Activated naive CD4-positive, alpha-beta T cell treated with anti-CD3 and anti-CD28 coated beads, Interleukin-2, amount 10 ng/mL, durations not matched to agents 7 days and 5 days (primary cell): ENCODE measurements at regions not wholly inside any gene's neighbourhood (a gene's known extent, or its start where the extent isn't known, plus 50 kb on each side); places are given as distances from the start of the nearest gene placed in this dataset.

Experiments used
- CTCF ChIA-PET: fragments of 350-600 bp; sonication (Branson Sonifier 250); formaldehyde crosslinking; loops from one replicate; lab custom pipeline; 2021; ENCODE audit warnings: antibody characterized with exemption; lab: Charles Lee
- DNase-seq: peaks from one replicate; pipeline ENCODE4 v3.0.0-alpha.2; 2020
- H3K27ac Mint-ChIP-seq: one replicate; pipeline ENCODE4 v1.8.0; 2021; ENCODE audit warnings: mild to moderate bottlenecking, moderate library complexity, mixed read lengths
- H3K27me3 Mint-ChIP-seq: one replicate; pipeline ENCODE4 v1.8.0; 2021; ENCODE audit warnings: mild to moderate bottlenecking, mixed read lengths
- H3K36me3 Mint-ChIP-seq: one replicate; pipeline ENCODE4 v1.8.0; 2021; ENCODE audit warnings: mixed read lengths
- H3K4me1 Mint-ChIP-seq: one replicate; pipeline ENCODE4 v1.8.0; 2021; ENCODE audit warnings: mixed read lengths
- H3K4me3 Mint-ChIP-seq: one replicate; pipeline ENCODE4 v1.8.0; 2021; ENCODE audit warnings: mild to moderate bottlenecking, moderate library complexity, mixed read lengths
- H3K9me3 Mint-ChIP-seq: one replicate; pipeline ENCODE4 v1.8.0; 2021; ENCODE audit warnings: mixed read lengths

- H3K36me3 Mint-ChIP-seq = no peaks in the 10 kb centered on the region
- DNase-seq = no peak
- no peak overlapping the region for H3K27ac Mint-ChIP-seq
- no peaks in the 10 kb centered on the region for H3K9me3 Mint-ChIP-seq
- H3K4me3 Mint-ChIP-seq = no peak overlapping the region
- no peaks in the 10 kb centered on the region for H3K4me1 Mint-ChIP-seq
- CTCF ChIA-PET = no interaction called here
- no peaks in the 10 kb centered on the region for H3K27me3 Mint-ChIP-seq
Measured at GRCh38 chr2:71889759-71890684, 257.6 kb downstream of the CYP26B1 start.

GRCh38 chr2:71888751-71889445 is 258.8 kb downstream of the CYP26B1 start:
- no peaks in the 10 kb centered on the region for H3K27me3 Mint-ChIP-seq
- H3K36me3 Mint-ChIP-seq = no peaks in the 10 kb centered on the region
- no peak for DNase-seq
- no peak overlapping the region for H3K27ac Mint-ChIP-seq
- CTCF ChIA-PET = no interaction called here
- H3K4me3 Mint-ChIP-seq = no peak overlapping the region
- H3K9me3 Mint-ChIP-seq = no peaks in the 10 kb centered on the region
- no peaks in the 10 kb centered on the region for H3K4me1 Mint-ChIP-seq

- Mint-ChIP-seq H3K9me3 (no peaks in the 10 kb centered on the region), H3K36me3 (no peaks in the 10 kb centered on the region), H3K4me1 (no peaks in the 10 kb centered on the region), H3K27ac (no peak overlapping the region), H3K27me3 (peaks cover 7% of the 10 kb centered on the region), H3K4me3 (no peak overlapping the region)
- no peak for DNase-seq
- CTCF ChIA-PET = no interaction called here
Measured at GRCh38 chr2:71887196-71887595, 260.5 kb downstream of the CYP26B1 start.

GRCh38 chr2:71886241-71886640 is 261.4 kb downstream of the CYP26B1 start:
- no peak for DNase-seq
- no peaks in the 10 kb centered on the region for H3K36me3 Mint-ChIP-seq
- CTCF ChIA-PET = no interaction called here
- peaks cover 8% of the 10 kb centered on the region for H3K27me3 Mint-ChIP-seq
- no peaks in the 10 kb centered on the region for H3K4me1 Mint-ChIP-seq
- H3K4me3 Mint-ChIP-seq = no peak overlapping the region
- H3K9me3 Mint-ChIP-seq = no peaks in the 10 kb centered on the region
- no peak overlapping the region for H3K27ac Mint-ChIP-seq

GRCh38 chr2:71884303-71885042 is 263.2 kb downstream of the CYP26B1 start:
- CTCF ChIA-PET = no interaction called here
- Mint-ChIP-seq H3K4me1 (no peaks in the 10 kb centered on the region), H3K27ac (no peak overlapping the region), H3K36me3 (no peaks in the 10 kb centered on the region), H3K9me3 (no peaks in the 10 kb centered on the region), H3K27me3 (peaks cover 8% of the 10 kb centered on the region), H3K4me3 (no peak overlapping the region)
- no peak for DNase-seq

GRCh38 chr2:71882949-71883472 is 264.7 kb downstream of the CYP26B1 start:
- Mint-ChIP-seq H3K36me3 (no peaks in the 10 kb centered on the region), H3K27me3 (peaks cover 8% of the 10 kb centered on the region), H3K27ac (no peak overlapping the region), H3K4me1 (no peaks in the 10 kb centered on the region), H3K9me3 (no peaks in the 10 kb centered on the region), H3K4me3 (no peak overlapping the region)
- no peak for DNase-seq
- CTCF ChIA-PET = no interaction called here

- H3K36me3 Mint-ChIP-seq = no peaks in the 10 kb centered on the region
- H3K4me3 Mint-ChIP-seq = no peak overlapping the region
- no peaks in the 10 kb centered on the region for H3K4me1 Mint-ChIP-seq
- CTCF ChIA-PET = no interaction called here
- H3K9me3 Mint-ChIP-seq = no peaks in the 10 kb centered on the region
- no peak for DNase-seq
- H3K27ac Mint-ChIP-seq = no peak overlapping the region
- H3K27me3 Mint-ChIP-seq = peaks cover 8% of the 10 kb centered on the region
Measured at GRCh38 chr2:71882236-71882946, 265.3 kb downstream of the CYP26B1 start.

- no peaks in the 10 kb centered on the region for H3K36me3 Mint-ChIP-seq
- H3K27me3 Mint-ChIP-seq = peaks cover 8% of the 10 kb centered on the region
- CTCF ChIA-PET = no interaction called here
- no peak overlapping the region for H3K27ac Mint-ChIP-seq
- no peaks in the 10 kb centered on the region for H3K4me1 Mint-ChIP-seq
- no peak for DNase-seq
- H3K9me3 Mint-ChIP-seq = no peaks in the 10 kb centered on the region
- no peak overlapping the region for H3K4me3 Mint-ChIP-seq
Measured at GRCh38 chr2:71880846-71881610, 266.6 kb downstream of the CYP26B1 start.

GRCh38 chr2:71880287-71880686 is 267.4 kb downstream of the CYP26B1 start:
- Mint-ChIP-seq H3K27ac (no peak overlapping the region), H3K4me1 (no peaks in the 10 kb centered on the region), H3K9me3 (no peaks in the 10 kb centered on the region), H3K36me3 (no peaks in the 10 kb centered on the region), H3K4me3 (no peak overlapping the region), H3K27me3 (peaks cover 11% of the 10 kb centered on the region)
- CTCF ChIA-PET = no interaction called here
- DNase-seq = no peak

- Mint-ChIP-seq H3K9me3 (no peaks in the 10 kb centered on the region), H3K36me3 (no peaks in the 10 kb centered on the region), H3K27me3 (peaks cover 11% of the 10 kb centered on the region), H3K4me1 (no peaks in the 10 kb centered on the region), H3K27ac (no peak overlapping the region), H3K4me3 (no peak overlapping the region)
- CTCF ChIA-PET = no interaction called here
- no peak for DNase-seq
Measured at GRCh38 chr2:71879509-71880184, 268.0 kb downstream of the CYP26B1 start.

GRCh38 chr2:71878626-71879508 is 268.8 kb downstream of the CYP26B1 start:
- Mint-ChIP-seq H3K4me1 (no peaks in the 10 kb centered on the region), H3K9me3 (no peaks in the 10 kb centered on the region), H3K27me3 (peaks cover 11% of the 10 kb centered on the region), H3K27ac (no peak overlapping the region), H3K4me3 (no peak overlapping the region), H3K36me3 (no peaks in the 10 kb centered on the region)
- CTCF ChIA-PET = no interaction called here
- no peak for DNase-seq

GRCh38 chr2:71877636-71878035 is 270.0 kb downstream of the CYP26B1 start:
- H3K4me1 Mint-ChIP-seq = no peaks in the 10 kb centered on the region
- no peak overlapping the region for H3K27ac Mint-ChIP-seq
- peaks cover 7% of the 10 kb centered on the region for H3K27me3 Mint-ChIP-seq
- no peaks in the 10 kb centered on the region for H3K36me3 Mint-ChIP-seq
- no peak overlapping the region for H3K4me3 Mint-ChIP-seq
- no peaks in the 10 kb centered on the region for H3K9me3 Mint-ChIP-seq
- CTCF ChIA-PET = no interaction called here
- no peak for DNase-seq
